H9 (cell line): ENCODE measurements at regions not wholly inside any gene's neighbourhood (a gene's known extent, or its start where the extent isn't known, plus 50 kb on each side); places are given as distances from the start of the nearest gene placed in this dataset.

Experiments used
- DNase-seq: peaks from one replicate; pipeline ENCODE4 v3.0.0-alpha.2; 2017
- H2AFZ ChIP-seq: one replicate; pipeline ENCODE4 v1.6.1; 2013; ENCODE audit warnings: mild to moderate bottlenecking, low read length, control low read depth, moderate library complexity
- H2AK5ac ChIP-seq: 2 replicates; pipeline ENCODE4 v1.6.1; 2013; ENCODE audit warnings: low read length, control low read depth, mixed read lengths; ENCODE audit not compliant: insufficient read length
- H2BK120ac ChIP-seq: one replicate; pipeline ENCODE4 v1.6.1; 2013; ENCODE audit warnings: low read depth, mild to moderate bottlenecking, low read length, control low read depth, inconsistent platforms; ENCODE audit not compliant: poor library complexity, severe bottlenecking
- H2BK12ac ChIP-seq: 2 replicates; pipeline ENCODE4 v1.6.1; 2013; ENCODE audit warnings: low read length, control low read depth, mixed read lengths, low read depth; ENCODE audit not compliant: insufficient read length
- H2BK15ac ChIP-seq: 2 replicates; pipeline ENCODE4 v1.6.1; 2013; ENCODE audit warnings: low read depth, low read length, control low read depth
- H2BK20ac ChIP-seq: one replicate; pipeline ENCODE4 v1.6.1; 2013; ENCODE audit warnings: low read depth, mild to moderate bottlenecking, low read length, control low read depth, inconsistent platforms; ENCODE audit not compliant: poor library complexity, severe bottlenecking
- H2BK5ac ChIP-seq: 2 replicates; pipeline ENCODE4 v1.6.1; 2013; ENCODE audit warnings: low read length, control low read depth, mixed read lengths; ENCODE audit not compliant: insufficient read length
- H3K14ac ChIP-seq: 2 replicates; pipeline ENCODE4 v1.6.1; 2013; ENCODE audit warnings: low read length, control low read depth; ENCODE audit not compliant: insufficient read depth
- H3K18ac ChIP-seq: 2 replicates; pipeline ENCODE4 v1.6.1; 2013; ENCODE audit warnings: low read depth, mild to moderate bottlenecking, mixed read lengths, low read length, control low read depth; ENCODE audit not compliant: insufficient read length
- H3K23ac ChIP-seq: 2 replicates; pipeline ENCODE4 v1.6.1; 2013; ENCODE audit warnings: low read length, control low read depth, mixed read lengths, low read depth; ENCODE audit not compliant: insufficient read length
- H3K23me2 ChIP-seq: 2 replicates; pipeline ENCODE4 v1.6.1; 2013; ENCODE audit warnings: low read depth, mild to moderate bottlenecking, mixed read lengths, low read length, control low read depth; ENCODE audit not compliant: insufficient read length, poor library complexity, severe bottlenecking
- H3K27ac ChIP-seq: 2 replicates; pipeline ENCODE4 v1.5.1; 2013; ENCODE audit warnings: low read length, control low read depth, mixed read lengths, low read depth; ENCODE audit not compliant: insufficient read length
- H3K27me3 ChIP-seq: 2 replicates; pipeline ENCODE4 v1.6.1; 2013; ENCODE audit warnings: low read length, control low read depth, inconsistent platforms; ENCODE audit not compliant: insufficient read depth
- H3K4ac ChIP-seq: 2 replicates; pipeline ENCODE4 v1.6.1; 2013; ENCODE audit warnings: low read depth, mild to moderate bottlenecking, control low read depth, inconsistent platforms, low read length, moderate library complexity
- H3K4me1 ChIP-seq: 2 replicates; pipeline ENCODE4 v1.6.1; 2013; ENCODE audit warnings: low read length, control low read depth, inconsistent platforms; ENCODE audit not compliant: insufficient read depth
- H3K4me2 ChIP-seq: 2 replicates; pipeline ENCODE4 v1.6.1; 2013; ENCODE audit warnings: low read length, control low read depth, mixed read lengths; ENCODE audit not compliant: insufficient read length, insufficient read depth
- H3K56ac ChIP-seq: 2 replicates; pipeline ENCODE4 v1.6.1; 2013; ENCODE audit warnings: low read depth, mild to moderate bottlenecking, mixed read lengths, low read length, control low read depth; ENCODE audit not compliant: insufficient read length
- H3K79me1 ChIP-seq: 2 replicates; pipeline ENCODE4 v1.6.1; 2013; ENCODE audit warnings: low read depth, mild to moderate bottlenecking, moderate library complexity, low read length, control low read depth, inconsistent platforms; ENCODE audit not compliant: insufficient read depth, poor library complexity, severe bottlenecking
- H3K79me2 ChIP-seq: 2 replicates; pipeline ENCODE4 v1.6.1; 2013; ENCODE audit warnings: low read length, control low read depth, inconsistent platforms; ENCODE audit not compliant: insufficient read depth
- H3K9ac ChIP-seq: 2 replicates; pipeline ENCODE4 v1.6.1; 2013; ENCODE audit warnings: low read length, control low read depth, mixed read lengths; ENCODE audit not compliant: insufficient read length; ENCODE audit errors: extremely low read depth
- H3K9me3 ChIP-seq: one replicate; pipeline ENCODE4 v1.6.1; 2013; ENCODE audit warnings: low read depth, low read length, inconsistent platforms; ENCODE audit not compliant: control insufficient read depth
- H3T11ph ChIP-seq: one replicate; pipeline ENCODE4 v1.6.1; 2013; ENCODE audit warnings: mild to moderate bottlenecking, low read length, control low read depth, inconsistent platforms
- H4K20me1 ChIP-seq: one replicate; pipeline ENCODE4 v1.6.1; 2013; ENCODE audit not compliant: control insufficient read depth, insufficient read length, insufficient read depth
- H4K5ac ChIP-seq: 2 replicates; pipeline ENCODE4 v1.6.1; 2013; ENCODE audit warnings: low read depth, mild to moderate bottlenecking, mixed read lengths, low read length, control low read depth; ENCODE audit not compliant: insufficient read length
- H4K8ac ChIP-seq: replicated peaks from 2 replicates; pipeline ENCODE4 v1.6.1; 2013; ENCODE audit warnings: low read length, control low read depth, mixed read lengths, low read depth; ENCODE audit not compliant: insufficient read length
- H4K91ac ChIP-seq: 2 replicates; pipeline ENCODE4 v1.6.1; 2013; ENCODE audit warnings: low read depth, mild to moderate bottlenecking, moderate library complexity, mixed read lengths, low read length, control low read depth; ENCODE audit not compliant: insufficient read length
- H3K27ac Mint-ChIP-seq, 3 experiments: 2 replicates in 2 of 3; 3 replicates in 1 of 3; pipeline ENCODE4 v1.8.0; 2020 to 2021; ENCODE audit warnings: mixed read lengths in 3 of 3, mild to moderate bottlenecking in 1 of 3, moderate library complexity in 1 of 3
- H3K27me3 Mint-ChIP-seq: 2 replicates; pipeline ENCODE4 v1.8.0; 2021; ENCODE audit warnings: low read depth, mild to moderate bottlenecking, moderate library complexity, mixed read lengths
- H3K36me3 Mint-ChIP-seq, 3 experiments: 2 replicates in 2 of 3; 3 replicates in 1 of 3; pipeline ENCODE4 v1.8.0; 2020 to 2021; ENCODE audit warnings: low read depth in 3 of 3, mixed read lengths in 3 of 3; ENCODE audit not compliant: insufficient read depth in 1 of 3
- H3K4me1 Mint-ChIP-seq, 2 experiments: 2 replicates each; pipeline ENCODE4 v1.8.0; 2020; ENCODE audit warnings: mixed read lengths in 2 of 2
- H3K4me3 Mint-ChIP-seq, 2 experiments: 2 replicates in 1 of 2; 3 replicates in 1 of 2; pipeline ENCODE4 v1.8.0; 2020 to 2021; ENCODE audit warnings: mild to moderate bottlenecking in 2 of 2, mixed read lengths in 2 of 2, moderate library complexity in 1 of 2
- H3K9me3 Mint-ChIP-seq, 2 experiments: 2 replicates in 1 of 2; 3 replicates in 1 of 2; pipeline ENCODE4 v1.8.0; 2020; ENCODE audit warnings: mild to moderate bottlenecking in 2 of 2, mixed read lengths in 2 of 2, moderate library complexity in 1 of 2
- CTCF ChIP-seq: fragments of 200-600 bp; sonication (generic); conservative IDR thresholded peaks from 3 replicates; pipeline ENCODE4 v1.8.0; 2021; ENCODE audit warnings: antibody characterized with exemption, mild to moderate bottlenecking
- WGBS: extraction: QIAGEN DNeasy Blood & Tissue Kit; methylation state at CpG from one replicate; pipeline ENCODE4 v1.1.7; 2013; ENCODE audit warnings: missing lambda C conversion rate, low lambda C conversion rate, mixed read lengths; ENCODE audit not compliant: insufficient read length; ENCODE audit errors: extremely low coverage; 5-methylcytosine and 5-hydroxymethylcytosine counted together

GRCh38 chr13:82917984-82918383 is 964.3 kb downstream of the SLITRK1 start:
- H3K27me3 Mint-ChIP-seq = no peaks in the 10 kb centered on the region
- no peaks in the 10 kb centered on the region for H3K23me2 ChIP-seq
- H2BK120ac ChIP-seq = no peak overlapping the region
- no peak overlapping the region for H2BK20ac ChIP-seq
- no CpG with 5 or more reads among the region's 2 CpGs for WGBS
- no peak overlapping the region for H2AFZ ChIP-seq
- TF ChIP-seq CTCF = no peak
- no peak overlapping the region for H4K8ac ChIP-seq
- H2AK5ac ChIP-seq = no peak overlapping the region
- H3K27ac ChIP-seq = no peak overlapping the region
- H3T11ph ChIP-seq = no peak overlapping the region
- H3K4me1 ChIP-seq = no peaks in the 10 kb centered on the region
- no peaks in the 10 kb centered on the region for H3K9me3 Mint-ChIP-seq
- no peak overlapping the region for H3K4me2 ChIP-seq
- H3K23ac ChIP-seq = no peak overlapping the region
- no peaks in the 10 kb centered on the region for H3K79me2 ChIP-seq
- no peak overlapping the region for H4K5ac ChIP-seq
- no peaks in the 10 kb centered on the region for H4K20me1 ChIP-seq
- H3K27me3 ChIP-seq = no peaks in the 10 kb centered on the region
- no peak overlapping the region for H3K4me3 Mint-ChIP-seq
- no peaks in the 10 kb centered on the region for H3K4me1 Mint-ChIP-seq
- H3K79me1 ChIP-seq = no peaks in the 10 kb centered on the region
- H2BK5ac ChIP-seq = no peak overlapping the region
- no peak overlapping the region for H2BK12ac ChIP-seq
- H3K14ac ChIP-seq = no peak overlapping the region
- no peak overlapping the region for H3K56ac ChIP-seq
- no peaks in the 10 kb centered on the region for H3K9me3 ChIP-seq
- H3K27ac Mint-ChIP-seq = no peak overlapping the region
- H3K18ac ChIP-seq = no peak overlapping the region
- H2BK15ac ChIP-seq = no peak overlapping the region
- H3K9ac ChIP-seq = no peak overlapping the region
- no peak overlapping the region for H3K4ac ChIP-seq
- H3K36me3 Mint-ChIP-seq = no peaks in the 10 kb centered on the region; a peak in 1 of 7 replicates
- no peak for DNase-seq
- H4K91ac ChIP-seq = no peak overlapping the region
